ENCODE measurements at regions not wholly inside any gene's neighbourhood (a gene's known extent, or its start where the extent isn't known, plus 50 kb on each side); places are given as distances from the start of the nearest gene placed in this dataset.

DNA sequence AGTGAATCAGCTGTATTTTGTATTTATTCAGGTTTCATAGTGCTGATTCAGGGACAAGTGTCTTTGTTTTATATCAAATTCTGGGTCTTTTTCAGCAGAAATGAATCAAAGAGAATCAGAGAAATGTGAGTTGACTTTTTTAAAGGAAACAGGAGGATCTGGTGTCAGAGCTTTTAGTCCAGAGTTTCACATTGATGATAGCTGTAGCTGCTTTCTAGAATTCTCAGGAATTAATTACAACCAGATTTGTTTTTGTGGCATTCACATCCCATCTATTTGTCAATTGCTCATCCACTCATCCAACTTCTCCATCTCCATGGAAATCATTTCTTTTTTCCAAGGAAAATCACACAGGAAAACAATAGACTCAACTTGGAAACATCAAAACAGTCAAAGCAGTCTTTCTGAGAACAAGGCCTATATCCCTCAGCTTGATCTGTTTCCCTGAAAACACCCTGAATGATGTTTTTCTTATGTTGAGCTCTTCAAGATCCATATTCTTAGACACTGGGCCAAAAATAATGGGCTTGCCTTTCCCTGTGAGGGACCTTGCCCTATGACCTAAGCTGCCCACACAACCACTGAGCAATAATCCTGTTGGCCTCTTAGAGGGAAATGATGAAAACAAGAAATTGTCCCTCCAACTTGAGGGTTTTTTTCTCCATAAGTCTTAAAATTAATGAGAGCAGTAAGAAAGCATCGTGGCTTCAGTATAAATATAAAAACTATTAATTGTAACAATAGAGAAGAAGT, 249.5 kb upstream of the FN1 start:
- TF ChIP-seq, protein P1, sequence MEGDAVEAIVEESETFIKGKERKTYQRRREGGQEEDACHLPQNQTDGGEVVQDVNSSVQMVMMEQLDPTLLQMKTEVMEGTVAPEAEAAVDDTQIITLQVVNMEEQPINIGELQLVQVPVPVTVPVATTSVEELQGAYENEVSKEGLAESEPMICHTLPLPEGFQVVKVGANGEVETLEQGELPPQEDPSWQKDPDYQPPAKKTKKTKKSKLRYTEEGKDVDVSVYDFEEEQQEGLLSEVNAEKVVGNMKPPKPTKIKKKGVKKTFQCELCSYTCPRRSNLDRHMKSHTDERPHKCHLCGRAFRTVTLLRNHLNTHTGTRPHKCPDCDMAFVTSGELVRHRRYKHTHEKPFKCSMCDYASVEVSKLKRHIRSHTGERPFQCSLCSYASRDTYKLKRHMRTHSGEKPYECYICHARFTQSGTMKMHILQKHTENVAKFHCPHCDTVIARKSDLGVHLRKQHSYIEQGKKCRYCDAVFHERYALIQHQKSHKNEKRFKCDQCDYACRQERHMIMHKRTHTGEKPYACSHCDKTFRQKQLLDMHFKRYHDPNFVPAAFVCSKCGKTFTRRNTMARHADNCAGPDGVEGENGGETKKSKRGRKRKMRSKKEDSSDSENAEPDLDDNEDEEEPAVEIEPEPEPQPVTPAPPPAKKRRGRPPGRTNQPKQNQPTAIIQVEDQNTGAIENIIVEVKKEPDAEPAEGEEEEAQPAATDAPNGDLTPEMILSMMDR (IDR thresholded peaks at IDR 0.05), result no peak
- TF ChIP-seq, protein P2, sequence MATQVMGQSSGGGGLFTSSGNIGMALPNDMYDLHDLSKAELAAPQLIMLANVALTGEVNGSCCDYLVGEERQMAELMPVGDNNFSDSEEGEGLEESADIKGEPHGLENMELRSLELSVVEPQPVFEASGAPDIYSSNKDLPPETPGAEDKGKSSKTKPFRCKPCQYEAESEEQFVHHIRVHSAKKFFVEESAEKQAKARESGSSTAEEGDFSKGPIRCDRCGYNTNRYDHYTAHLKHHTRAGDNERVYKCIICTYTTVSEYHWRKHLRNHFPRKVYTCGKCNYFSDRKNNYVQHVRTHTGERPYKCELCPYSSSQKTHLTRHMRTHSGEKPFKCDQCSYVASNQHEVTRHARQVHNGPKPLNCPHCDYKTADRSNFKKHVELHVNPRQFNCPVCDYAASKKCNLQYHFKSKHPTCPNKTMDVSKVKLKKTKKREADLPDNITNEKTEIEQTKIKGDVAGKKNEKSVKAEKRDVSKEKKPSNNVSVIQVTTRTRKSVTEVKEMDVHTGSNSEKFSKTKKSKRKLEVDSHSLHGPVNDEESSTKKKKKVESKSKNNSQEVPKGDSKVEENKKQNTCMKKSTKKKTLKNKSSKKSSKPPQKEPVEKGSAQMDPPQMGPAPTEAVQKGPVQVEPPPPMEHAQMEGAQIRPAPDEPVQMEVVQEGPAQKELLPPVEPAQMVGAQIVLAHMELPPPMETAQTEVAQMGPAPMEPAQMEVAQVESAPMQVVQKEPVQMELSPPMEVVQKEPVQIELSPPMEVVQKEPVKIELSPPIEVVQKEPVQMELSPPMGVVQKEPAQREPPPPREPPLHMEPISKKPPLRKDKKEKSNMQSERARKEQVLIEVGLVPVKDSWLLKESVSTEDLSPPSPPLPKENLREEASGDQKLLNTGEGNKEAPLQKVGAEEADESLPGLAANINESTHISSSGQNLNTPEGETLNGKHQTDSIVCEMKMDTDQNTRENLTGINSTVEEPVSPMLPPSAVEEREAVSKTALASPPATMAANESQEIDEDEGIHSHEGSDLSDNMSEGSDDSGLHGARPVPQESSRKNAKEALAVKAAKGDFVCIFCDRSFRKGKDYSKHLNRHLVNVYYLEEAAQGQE (IDR thresholded peaks at IDR 0.05; ENCODE audit: insufficient read depth in 1 of 2, low read depth in 2 of 2, low read length in 1 of 2), result no peak
- TF ChIP-seq POLR2AphosphoS5 (IDR thresholded peaks at IDR 0.05; ENCODE audit: low read depth, low read length) (no peak), TCF7L2 (IDR thresholded peaks at IDR 0.05; ENCODE audit: low read depth, low read length) (no peak), SIN3A (IDR thresholded peaks at IDR 0.05; ENCODE audit: borderline replicate concordance, insufficient read depth, low read depth, low read length) (no peak)
